ENCODE measurements at regions not wholly inside any gene's neighbourhood (a gene's known extent, or its start where the extent isn't known, plus 50 kb on each side); places are given as distances from the start of the nearest gene placed in this dataset.

GRCh38 chr1:94334764-94335163 is 83.4 kb upstream of the ABCD3 start:
- no peak overlapping the region for H3K4me3 ChIP-seq (ENCODE audit: low read depth, low read length)
- no peak for TF ChIP-seq CTCF (IDR thresholded peaks at IDR 0.05; ENCODE audit: low read depth, low read length)

- no peak overlapping the region for H3K4me3 ChIP-seq (ENCODE audit: low read depth, low read length)
- no peak for TF ChIP-seq CTCF (IDR thresholded peaks at IDR 0.05; ENCODE audit: low read depth, low read length)
Observed at GRCh38 chr1:94332952-94333351, 85.2 kb upstream of the ABCD3 start.

- no peak for TF ChIP-seq CTCF (IDR thresholded peaks at IDR 0.05; ENCODE audit: low read depth, low read length)
Observed at GRCh38 chr1:94332516-94332915, 85.7 kb upstream of the ABCD3 start.

GRCh38 chr1:94329986-94330385 is 88.2 kb upstream of the ABCD3 start:
- no peak overlapping the region for H3K4me3 ChIP-seq (ENCODE audit: low read depth, low read length)
- peak; percentile 41 for TF ChIP-seq CTCF (IDR thresholded peaks at IDR 0.05; ENCODE audit: low read depth, low read length)

More at GRCh38 chr1:94332516-94332915, 85.7 kb upstream of the ABCD3 start:
- no peak overlapping the region for H3K4me3 ChIP-seq (ENCODE audit: low read depth, low read length)

GRCh38 chr1:94329276-94329675 is 88.9 kb upstream of the ABCD3 start:
- TF ChIP-seq CTCF (IDR thresholded peaks at IDR 0.05; ENCODE audit: low read depth, low read length) = no peak
- H3K4me3 ChIP-seq (ENCODE audit: low read depth, low read length) = no peak overlapping the region

- TF ChIP-seq CTCF (IDR thresholded peaks at IDR 0.05; ENCODE audit: low read depth, low read length) = no peak
- H3K4me3 ChIP-seq (ENCODE audit: low read depth, low read length) = no peak overlapping the region
Observed at GRCh38 chr1:94327001-94327690, 89.8 kb upstream of the ARHGAP29 start.

GRCh38 chr1:94326329-94326728 is 88.9 kb upstream of the ARHGAP29 start:
- TF ChIP-seq CTCF (IDR thresholded peaks at IDR 0.05; ENCODE audit: low read depth, low read length) = no peak
- H3K4me3 ChIP-seq (ENCODE audit: low read depth, low read length) = no peak overlapping the region

Measured in WI38 (cell line).